Fibroblast of skin of left biceps (primary cell): ENCODE measurements at regions not wholly inside any gene's neighbourhood (a gene's known extent, or its start where the extent isn't known, plus 50 kb on each side); places are given as distances from the start of the nearest gene placed in this dataset.

ENCODE experiments used
- DNase-seq, 2 experiments: peaks; one replicate each; pipeline ENCODE4 v3.0.0-alpha.2; 2013; ENCODE audit warnings: low read depth in 2 of 2

GRCh38 chr6:126419901-126420300 is 80.0 kb downstream of the CENPW start:
- no peak for DNase-seq

DNA sequence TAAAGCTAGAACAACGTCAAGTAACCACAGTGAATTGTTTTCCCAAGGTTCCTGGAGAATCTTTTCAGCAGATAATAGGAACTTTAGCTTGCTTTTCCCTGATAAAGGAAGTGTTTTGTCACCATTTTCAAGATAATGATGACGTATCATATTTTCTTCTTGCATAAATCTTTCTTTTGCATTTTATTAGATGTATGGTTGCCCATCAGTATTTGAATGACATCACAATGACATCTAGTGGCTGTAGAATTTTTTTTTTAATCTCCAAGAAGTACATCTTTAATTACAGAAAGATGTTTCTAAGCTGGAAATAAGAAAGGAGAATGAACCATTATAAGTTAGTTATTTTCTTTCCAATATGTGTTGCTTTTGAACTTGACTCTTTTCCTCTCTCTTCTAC is 83.0 kb downstream of the CENPW start:
- DNase-seq: no peak

- DNase-seq: no peak
These were observed 87.8 kb downstream of the CENPW start for GRCh38 chr6:126427713-126428112.

DNA sequence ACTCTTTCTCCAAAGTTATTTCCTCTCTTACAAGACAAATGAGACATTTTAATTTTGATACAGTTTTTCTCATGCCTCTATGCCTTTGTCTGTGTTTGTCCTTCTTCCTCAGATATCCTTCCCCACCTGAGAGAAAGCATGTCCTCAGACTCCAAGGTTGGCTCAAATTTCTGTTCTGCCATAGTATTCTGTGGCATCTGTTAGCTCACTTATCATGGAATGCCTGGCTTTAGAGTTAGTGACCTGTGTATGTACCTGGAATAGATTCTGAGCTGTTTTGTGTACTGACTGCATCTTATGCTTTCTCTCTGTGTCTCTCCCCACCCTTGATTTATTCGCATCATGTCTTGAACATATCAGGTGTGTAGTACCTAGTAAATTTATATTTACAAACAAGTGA is 90.0 kb downstream of the CENPW start:
- DNase-seq: no peak

DNA sequence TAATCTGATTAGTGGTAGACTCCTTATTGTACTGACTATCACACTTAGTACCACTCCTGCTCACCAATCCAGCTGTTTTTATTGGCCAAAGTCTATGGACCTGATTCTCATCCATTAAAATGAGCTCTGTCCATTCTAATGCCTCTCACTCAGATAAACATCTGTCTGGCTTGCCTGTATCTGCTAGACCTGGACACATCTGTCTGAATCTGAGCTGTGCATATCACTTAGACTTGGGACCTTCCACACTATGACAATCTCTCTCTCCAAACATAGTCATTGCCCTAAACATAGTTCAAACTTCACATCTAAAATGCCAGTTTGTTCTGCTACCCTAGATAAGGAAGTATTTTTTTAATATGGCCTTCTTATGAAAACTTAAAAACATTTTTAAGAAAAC is 92.6 kb downstream of the CENPW start:
- DNase-seq: no peak

- DNase-seq: no peak
These were observed 94.0 kb downstream of the CENPW start for GRCh38 chr6:126433927-126434326.

GRCh38 chr6:126437205-126437604 is 97.3 kb downstream of the CENPW start:
- DNase-seq: no peak

DNA sequence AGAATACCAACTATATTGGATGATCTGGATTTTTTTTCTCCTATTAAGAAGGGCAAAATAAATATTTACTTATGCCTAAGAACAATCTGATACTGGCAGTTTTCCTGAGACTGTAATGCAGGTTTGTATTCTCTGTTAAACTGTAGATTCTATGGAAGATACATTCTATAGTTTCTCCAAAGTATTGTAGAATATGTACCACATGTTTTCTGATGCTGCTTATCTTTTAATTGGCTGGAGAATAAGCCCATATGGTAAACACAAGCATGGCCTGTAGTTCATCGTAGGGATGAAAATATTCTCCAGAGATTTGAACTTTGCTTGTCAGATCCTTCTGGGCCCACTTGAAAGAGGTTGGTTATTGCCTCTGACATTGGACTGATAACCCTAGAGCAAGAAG is 99.1 kb downstream of the CENPW start:
- no peak for DNase-seq

- no peak for DNase-seq
These were observed 101.0 kb downstream of the CENPW start for GRCh38 chr6:126440923-126441322.

- no peak for DNase-seq
These were observed 104.9 kb downstream of the CENPW start for GRCh38 chr6:126444659-126445273.

GRCh38 chr6:126446248-126446647 is 106.3 kb downstream of the CENPW start:
- no peak for DNase-seq

DNA sequence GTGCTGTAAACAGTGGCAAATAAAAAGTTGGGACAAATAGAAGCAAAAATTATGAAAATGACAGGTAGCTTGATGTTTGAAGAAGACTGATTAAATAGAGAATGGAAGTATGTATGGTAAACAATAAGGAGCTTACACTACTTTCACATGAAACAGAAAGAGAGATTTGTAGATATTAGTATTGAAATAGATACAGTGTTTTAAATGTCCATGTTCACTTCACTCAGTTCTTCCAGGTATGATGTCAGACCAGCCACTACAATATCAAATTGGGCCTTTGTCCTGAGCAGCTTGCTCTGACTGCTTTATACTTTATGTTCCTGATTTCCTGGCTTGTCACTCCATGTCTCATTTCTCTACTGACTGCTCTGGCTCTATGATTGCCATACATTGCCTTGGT is 107.5 kb downstream of the CENPW start:
- no peak for DNase-seq

DNA sequence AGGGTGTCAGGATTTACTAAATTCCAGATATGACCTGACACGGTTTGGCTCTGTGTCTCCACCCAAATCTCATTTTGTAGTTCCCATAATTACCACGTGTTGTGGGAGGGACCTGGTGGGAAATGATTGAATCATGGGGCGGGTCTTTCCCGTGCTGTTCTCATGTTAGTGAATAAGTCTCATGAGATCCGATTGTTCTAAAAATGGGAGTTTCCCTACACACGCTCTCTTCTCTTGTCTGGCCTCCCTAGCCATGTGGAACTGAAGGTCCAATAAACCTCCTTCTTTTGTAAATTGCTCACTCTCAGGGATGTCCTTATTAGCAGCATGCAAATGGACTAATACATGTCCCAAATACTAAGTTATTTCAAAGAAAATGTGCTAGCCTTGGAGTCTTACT is 121.1 kb downstream of the CENPW start:
- no peak for DNase-seq

DNA sequence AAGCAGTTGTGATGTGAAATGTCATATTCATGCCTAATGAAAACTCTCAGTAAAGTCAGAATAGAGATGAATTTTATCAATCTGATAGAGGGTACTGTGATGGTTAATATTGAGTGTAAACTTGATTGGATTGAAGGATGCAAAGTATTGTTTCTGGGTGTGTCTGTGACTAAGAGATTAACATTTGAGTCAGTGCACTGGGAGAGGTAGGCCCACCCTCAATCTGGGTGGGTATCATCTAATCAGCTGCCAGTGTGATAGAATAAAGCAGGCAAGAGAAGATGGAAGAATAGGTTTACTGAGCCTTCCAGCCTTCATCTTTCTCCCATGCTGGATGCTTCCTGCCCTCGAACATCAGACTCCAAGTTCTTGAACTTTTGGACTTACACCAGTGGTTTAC is 124.3 kb downstream of the CENPW start:
- DNase-seq: no peak

GRCh38 chr6:126475449-126475848 is 135.5 kb downstream of the CENPW start:
- DNase-seq: no peak

DNA sequence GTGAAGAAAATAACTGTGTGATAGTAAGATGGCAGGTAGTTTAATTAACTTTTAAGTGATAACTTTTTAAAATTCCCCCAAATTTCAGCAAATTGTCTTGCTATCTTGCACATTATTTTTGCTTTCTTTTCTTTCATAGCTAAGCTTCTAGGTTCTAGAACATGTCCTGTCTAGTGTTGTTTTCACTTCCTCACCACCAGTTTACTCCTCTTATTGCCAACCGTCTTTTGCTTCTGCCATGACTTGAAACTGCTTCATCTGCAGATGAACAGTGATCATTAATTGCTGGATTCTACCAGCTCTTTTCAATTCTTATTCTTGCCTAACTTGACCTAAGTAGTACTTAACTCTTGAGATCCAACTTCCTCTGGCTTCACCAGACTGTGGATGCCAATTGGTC is 137.8 kb downstream of the CENPW start:
- DNase-seq: no peak

- no peak for DNase-seq
These were observed 140.4 kb downstream of the CENPW start for GRCh38 chr6:126480268-126480667.

DNA sequence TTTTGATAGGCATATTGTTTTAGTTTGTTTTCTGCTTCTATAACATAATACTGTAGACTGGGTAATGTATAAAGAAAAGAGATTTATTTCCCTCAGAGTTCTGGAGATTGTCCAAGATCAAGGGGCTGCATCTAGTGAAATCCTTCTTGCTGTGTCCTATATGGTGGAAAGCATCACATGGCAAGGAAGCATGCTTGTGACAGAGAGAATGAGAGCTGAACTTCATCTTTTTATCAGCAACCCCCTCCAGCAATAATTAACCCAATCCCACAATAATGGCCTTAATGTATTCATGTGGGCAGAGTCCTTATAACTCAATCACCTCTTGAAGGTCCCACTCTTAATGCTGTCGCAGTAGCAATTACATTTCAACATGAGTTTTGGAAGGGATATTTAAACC is 141.4 kb downstream of the CENPW start:
- DNase-seq: no peak

DNA sequence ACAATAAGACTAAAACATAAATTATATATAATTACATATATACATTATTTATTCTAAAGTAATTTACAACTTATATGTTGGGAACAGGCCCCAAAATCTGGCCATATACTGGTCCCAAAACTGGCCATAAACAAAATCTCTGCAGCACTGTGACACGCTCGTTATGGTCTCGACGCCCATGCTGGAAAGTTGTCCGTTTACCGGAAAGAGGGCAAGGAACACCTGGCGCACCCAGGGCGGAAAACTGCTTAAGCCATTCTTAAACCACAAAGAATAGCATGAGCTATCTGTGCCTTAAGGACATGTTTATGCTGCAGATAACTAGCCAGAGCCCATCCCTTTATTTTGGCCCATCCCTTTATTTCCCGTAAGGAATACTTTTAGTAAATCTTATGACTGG is 164.9 kb downstream of the CENPW start:
- no peak for DNase-seq

DNA sequence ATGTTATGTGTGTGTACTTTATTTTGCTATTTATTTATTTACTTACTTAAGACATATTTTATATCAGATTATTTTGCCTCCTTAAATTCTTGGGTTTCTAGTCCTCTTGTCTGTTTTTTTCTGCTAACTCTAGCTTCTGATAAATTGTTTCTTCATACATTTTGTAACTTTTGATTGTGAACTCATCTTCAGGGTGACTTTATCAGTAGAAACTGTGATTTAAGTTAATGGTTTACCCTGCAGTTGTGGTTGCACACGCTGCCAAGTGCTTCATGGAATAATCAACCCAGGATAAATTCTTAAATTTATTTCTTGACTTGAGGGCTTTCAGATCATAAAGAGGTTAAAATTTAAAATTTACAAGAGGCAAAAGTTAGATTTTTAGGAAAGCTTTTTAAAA is 173.3 kb downstream of the CENPW start:
- no peak for DNase-seq

DNA sequence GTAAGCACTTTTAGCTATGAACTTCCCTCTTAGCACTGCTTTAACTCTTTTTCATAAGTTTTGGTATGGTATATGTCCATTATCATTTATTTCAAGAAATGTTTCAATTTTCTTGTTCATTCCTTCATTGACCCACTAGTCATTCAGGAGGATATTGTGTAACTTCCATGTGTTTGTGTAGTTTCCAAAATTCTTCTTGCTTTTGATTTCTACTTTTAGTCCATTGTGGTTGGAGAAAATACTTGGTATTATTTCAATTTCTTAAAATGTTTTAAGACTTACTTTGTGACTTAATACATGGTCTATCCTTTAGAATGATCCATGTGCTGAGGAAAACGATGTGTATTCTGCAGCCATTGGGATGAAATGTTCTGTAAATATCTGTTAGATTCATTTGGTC is 176.5 kb downstream of the CENPW start:
- DNase-seq: no peak

- no peak for DNase-seq
These were observed 185.0 kb downstream of the CENPW start for GRCh38 chr6:126524811-126525326.

DNA sequence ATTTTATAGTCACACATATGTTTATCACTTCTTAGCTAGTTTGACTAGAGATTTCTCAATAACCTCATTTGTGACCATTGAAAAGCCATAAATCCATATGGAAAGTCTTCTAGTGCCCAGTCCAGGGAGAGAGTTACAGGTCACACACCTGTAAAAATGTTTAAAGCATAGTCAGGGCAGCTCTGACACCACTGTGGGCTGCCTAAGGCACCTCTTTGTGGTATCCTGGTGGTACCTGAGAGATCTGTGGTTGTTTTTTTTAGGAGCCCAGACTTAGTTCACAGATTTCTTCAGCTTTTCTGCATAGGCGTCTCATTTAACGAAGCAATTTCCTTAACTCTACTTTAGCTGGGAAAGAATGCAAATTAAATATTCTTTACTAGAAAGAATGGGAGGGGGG is 186.6 kb downstream of the CENPW start:
- no peak for DNase-seq

- DNase-seq: no peak
These were observed 187.2 kb downstream of the CENPW start for GRCh38 chr6:126526996-126527606.
